Hematopoietic multipotent progenitor cell treated with erythropoietin and hydrocortisone succinate and interleukin-3 and kit ligand, for 15 days (in vitro differentiated cells): ENCODE measurements at regions not wholly inside any gene's neighbourhood (a gene's known extent, or its start where the extent isn't known, plus 50 kb on each side); places are given as distances from the start of the nearest gene placed in this dataset.
"Not testable (repeated sequence)": the region's sequence is repeated elsewhere in the genome, so short reads cannot be mapped to it uniquely, and the experiment has no call there.

Source experiments
- DNase-seq: peaks from one replicate; pipeline ENCODE4 v3.0.0-alpha.2; 2015; ENCODE audit warnings: low spot score

DNA sequence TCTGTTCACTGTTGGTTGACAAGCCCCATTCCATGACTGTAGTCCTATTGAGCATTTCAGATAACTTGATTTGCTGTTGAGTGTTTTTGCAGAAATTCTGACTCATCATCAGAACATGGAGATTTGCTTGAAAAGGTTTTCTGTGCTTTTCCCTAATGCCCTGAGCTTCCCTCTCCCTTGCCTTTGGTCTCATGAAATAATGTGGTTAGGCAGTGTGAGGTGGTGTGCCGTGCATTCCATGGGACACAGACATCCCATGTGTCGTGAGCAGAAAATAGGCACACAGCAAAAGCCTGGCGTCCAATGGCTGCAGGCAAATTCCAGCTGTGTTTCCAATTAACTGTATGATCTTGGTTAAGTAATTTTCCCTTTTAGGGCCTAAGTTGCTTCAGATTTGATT, 197.4 kb downstream of the DLEU7 start:
- no peak for DNase-seq

GRCh38 chr13:50649211-50649610, 194.3 kb downstream of the DLEU7 start:
- no peak for DNase-seq

- no peak for DNase-seq
These were observed 192.6 kb downstream of the DLEU7 start for GRCh38 chr13:50650592-50651504.

DNA sequence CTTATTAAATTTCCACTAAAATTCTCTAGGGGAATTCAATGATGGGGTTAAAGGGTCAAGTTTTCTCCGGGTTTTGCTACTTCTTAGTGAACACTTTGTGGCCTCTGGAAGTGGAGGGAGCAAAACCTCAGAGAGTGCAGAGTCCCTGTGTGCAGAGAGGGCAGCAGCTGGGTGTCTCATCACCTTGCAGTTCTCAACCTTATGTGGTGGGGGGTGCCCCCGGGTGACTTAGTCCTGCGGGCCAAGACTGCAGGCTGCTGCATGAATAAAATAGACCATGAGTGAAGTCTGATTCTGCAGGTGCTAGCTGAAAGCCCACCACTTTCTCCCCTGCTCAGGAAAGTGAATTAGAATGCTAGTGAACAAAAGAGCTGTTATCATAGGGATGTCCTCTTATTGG, 191.6 kb downstream of the DLEU7 start:
- DNase-seq: no peak

DNA sequence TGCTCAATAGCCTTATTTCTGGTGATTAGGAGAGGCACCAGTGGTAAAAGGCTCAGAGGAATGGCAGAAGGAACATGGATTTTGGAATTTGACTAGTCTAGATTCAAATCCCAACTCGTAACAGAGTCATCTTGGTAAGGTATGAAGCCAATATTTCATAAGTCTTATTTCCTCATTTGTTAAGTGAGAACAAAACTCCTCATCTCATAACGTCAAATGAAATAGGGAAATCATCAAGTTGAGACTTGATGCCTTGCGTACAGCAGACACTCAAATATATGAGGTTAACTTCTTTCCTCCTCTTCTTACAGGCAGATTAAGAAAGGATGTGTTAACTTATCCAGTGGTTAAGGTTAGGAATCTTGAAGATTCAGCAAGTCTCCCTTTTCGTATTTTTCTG, 189.2 kb downstream of the DLEU7 start:
- DNase-seq: no peak

- DNase-seq: not testable (repeated sequence)
These were observed 181.6 kb downstream of the DLEU7 start for GRCh38 chr13:50661881-50662280.

DNA sequence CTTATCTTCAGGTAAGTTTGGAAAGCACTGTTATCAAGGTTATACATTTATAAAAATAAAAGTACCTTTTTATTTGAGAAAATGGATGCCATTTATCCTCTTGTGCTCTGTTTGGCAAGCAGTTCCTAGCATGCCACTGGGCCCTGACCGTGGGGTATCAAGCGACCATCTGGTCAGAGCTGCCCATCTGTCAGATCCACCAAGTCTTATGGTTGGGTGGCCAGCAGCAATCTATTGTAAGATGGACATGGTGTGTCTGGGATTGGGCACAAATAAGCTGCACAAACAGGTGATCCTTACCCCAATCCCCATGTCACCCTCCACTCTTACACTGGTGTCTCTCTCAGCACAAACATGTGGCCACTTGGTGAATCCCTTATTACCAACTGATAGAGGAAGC, 178.5 kb downstream of the DLEU7 start:
- DNase-seq: no peak

- no peak for DNase-seq
These were observed 175.4 kb downstream of the DLEU7 start for GRCh38 chr13:50668049-50668448.

DNA sequence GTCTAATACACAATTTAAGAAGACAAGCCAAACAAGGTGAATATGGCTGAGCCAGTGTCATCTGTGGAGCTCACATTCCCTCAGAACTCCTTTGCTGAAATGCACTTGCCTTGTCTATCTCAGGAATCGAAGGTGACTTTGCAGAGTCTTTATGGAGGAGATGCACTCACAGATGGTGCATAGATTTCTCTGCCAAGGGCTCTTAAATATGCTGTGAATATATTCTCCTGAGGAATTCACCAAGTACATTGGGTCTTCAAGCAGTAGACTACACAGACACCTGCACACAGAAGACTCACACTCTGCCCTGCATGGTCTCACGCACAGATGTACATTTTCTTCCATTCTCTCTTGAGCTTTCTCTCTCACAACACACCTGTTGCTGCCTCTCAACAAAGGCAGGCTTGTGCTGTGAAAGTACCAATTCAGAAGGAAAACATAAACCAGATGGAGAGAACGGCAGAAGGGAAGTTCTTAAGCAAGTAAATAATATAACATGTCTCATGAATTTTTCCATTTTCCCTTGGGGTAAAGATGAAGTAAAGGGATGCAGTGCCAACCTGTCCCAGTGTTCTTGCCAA, 174.7 kb downstream of the DLEU7 start:
- DNase-seq: no peak

DNA sequence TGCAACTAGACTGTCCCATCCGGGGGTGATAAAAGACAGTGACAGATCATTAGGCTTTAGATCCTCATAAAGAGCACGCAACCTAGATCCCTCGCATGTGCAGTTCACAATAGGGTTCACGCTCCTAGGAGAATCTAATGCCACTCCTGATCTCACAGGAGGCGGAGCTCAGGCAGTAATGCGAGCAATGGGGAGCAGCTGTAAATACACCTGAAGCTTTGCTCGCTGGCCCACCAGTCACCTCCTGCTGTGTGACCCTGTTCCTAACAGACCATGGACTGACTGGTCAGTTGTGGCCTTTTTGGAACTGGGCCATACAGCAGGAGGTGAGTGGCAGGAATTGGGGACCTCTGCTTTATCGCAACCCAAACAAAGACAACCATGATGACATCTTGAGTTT, 173.2 kb downstream of the DLEU7 start:
- DNase-seq: no peak

DNA sequence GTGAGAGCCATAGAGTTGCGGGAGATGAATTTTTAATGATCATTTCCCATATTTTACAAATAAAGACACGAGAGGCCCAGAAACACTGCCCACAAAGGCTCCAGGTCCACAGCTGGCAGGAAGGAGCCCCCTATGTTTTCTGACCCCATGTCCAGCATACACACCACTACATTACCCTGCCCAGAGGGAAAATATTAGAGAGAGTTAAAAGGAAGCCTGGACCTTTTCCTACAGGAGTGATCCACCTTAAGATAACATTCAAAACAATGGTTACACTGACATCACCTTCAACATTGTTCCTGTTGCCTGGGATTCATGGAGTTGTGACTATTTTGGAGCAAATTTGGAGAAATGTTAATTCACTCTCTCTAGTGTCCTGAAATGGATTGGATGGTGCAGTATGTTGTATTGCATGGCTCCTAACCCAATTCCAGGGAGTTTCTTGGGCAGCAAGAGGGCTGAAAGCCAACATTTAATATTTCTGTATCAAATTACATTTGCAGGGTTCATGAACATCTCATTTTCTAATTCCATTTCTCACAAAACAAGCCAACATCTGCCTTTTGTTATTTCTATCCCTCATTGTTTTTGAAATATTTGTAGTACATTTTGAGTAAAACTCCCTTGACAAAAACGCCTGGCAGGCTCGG, 172.5 kb downstream of the DLEU7 start:
- no peak for DNase-seq

- DNase-seq: no peak
These were observed 172.0 kb downstream of the DLEU7 start for GRCh38 chr13:50671497-50671850.

GRCh38 chr13:50672025-50672424, 171.5 kb downstream of the DLEU7 start:
- DNase-seq: no peak

DNA sequence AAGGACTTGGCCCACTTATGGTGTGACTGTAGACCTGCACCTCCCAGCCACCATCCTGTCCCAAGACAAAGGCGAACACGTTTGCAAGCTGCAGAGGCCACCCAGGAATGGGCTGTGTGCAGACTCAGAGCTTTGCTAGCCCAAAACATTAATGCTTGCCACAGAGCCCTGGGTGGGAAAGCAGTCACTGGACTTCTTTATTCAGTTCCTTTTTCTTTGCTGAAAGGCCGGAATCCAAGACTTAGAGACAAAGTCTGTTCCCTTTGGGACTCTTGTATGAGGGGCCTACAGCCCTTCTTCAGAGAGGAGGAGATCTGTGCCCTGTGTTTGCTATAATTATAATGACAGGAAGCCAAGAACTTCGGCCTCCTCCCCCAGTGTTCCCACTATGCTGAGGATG, 167.8 kb downstream of the DLEU7 start:
- no peak for DNase-seq

DNA sequence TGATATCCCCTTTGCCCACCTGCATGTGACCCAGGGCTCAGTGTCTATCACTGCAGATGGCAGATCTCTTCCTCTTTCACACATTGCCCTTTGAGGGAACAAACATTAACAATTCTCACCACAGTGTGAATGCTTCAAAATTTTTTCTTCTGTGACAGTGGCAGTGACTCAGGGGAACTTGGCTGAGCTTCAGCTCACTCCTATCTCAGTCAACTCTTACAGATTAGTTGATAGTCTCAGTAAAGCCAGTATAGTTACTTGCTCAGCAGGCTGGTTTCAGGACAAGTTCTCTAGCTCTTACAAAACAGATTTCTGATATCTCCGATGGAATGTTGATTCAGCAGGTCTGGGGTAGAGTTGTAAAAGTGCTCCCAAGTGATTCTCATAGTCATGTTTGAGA, 166.9 kb downstream of the DLEU7 start:
- no peak for DNase-seq

GRCh38 chr13:50677258-50677657, 166.2 kb downstream of the DLEU7 start:
- DNase-seq: no peak

- no peak for DNase-seq
These were observed 165.6 kb downstream of the DLEU7 start for GRCh38 chr13:50677687-50678463.

DNA sequence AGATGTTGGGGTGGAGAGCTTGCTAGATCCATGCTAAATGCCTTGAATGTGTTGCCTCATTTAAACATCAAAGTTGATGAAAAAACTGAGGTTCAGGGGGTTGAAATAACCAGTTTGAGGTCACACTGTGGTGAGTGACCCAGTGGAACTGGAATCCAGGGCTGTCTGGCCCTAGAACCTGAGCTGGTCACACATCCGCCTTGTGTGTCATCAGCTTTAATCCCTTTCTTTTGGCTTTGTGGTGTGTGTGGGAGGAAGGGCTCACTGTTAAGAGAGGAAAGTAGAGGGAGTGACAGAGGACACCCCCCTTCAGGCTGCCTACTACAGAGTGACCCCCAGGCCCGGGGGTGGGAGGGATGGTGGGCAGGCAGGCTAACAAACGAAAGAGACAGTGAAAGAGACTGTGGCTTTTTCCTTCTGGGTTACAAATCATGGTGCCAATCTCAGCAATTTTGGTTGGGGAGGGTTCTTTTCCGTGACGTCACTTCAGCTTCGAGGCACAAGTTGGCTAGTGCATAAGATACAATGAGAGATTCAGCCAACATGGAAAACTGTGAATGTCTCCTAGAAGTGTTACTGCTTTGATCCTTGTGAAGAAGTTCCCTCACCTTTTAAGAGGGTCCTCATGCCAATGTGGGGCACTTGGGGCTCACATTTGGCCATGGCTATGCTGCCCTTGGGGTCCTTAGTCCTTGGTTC, 164.9 kb downstream of the DLEU7 start:
- no peak for DNase-seq

DNA sequence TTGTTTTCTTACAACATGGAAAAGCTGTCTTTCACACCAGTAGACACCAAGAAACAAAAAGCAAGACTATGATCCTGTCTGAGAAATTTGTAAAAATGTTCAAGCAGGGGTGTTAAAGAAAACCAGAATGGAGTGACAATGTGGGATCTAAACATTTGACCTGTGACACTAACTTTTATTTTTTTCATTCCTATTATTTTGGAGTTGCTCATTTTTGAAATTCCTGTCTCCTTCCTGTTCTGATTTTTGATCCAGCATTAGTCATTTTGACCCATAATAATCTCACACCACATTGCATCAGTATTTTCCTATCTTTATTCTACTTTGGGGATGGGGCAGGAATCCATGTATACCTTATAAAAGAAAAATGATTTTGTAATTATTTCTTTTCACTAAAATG, 164.2 kb downstream of the DLEU7 start:
- no peak for DNase-seq

GRCh38 chr13:50682002-50682401, 161.5 kb downstream of the DLEU7 start:
- no peak for DNase-seq

DNA sequence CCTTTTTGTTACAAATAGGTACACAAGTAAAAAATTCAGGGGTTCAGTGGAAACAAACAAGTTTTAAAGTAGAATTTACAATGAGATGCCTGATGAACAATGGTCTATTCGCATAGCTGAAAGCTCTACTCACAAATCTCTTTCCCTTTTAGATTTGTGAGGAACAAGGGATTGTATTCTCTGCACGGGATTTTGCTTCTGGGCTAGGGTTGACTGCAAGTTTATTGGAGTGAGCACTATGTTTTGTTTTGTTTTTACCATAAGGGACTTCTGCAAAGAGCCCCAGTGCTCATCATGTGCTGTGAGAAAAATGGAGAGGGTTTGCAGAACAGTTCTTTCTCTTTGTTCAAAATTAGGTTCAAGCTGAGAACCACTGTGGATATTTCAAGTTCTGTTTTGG, 160.5 kb downstream of the DLEU7 start:
- no peak for DNase-seq

GRCh38 chr13:50684366-50684765, 159.1 kb downstream of the DLEU7 start:
- no peak for DNase-seq
